GM12878 (cell line): ENCODE measurements at regions not wholly inside any gene's neighbourhood (a gene's known extent, or its start where the extent isn't known, plus 50 kb on each side); places are given as distances from the start of the nearest gene placed in this dataset.

Experiments used
- ATAC-seq: fragments of 200-7000 bp; cut with Tn5 transposase; 3 replicates; pipeline ENCODE4 v1.9.1; 2020; ENCODE audit warnings: mild to moderate bottlenecking, moderate library complexity
- BruUV-seq: library from RNA; stranded (reverse); fragments of 400-500 nt; replicated peaks from 2 replicates; lab custom pipeline; 2021; lab: Mats Ljungman, UMichigan
- CTCF ChIA-PET: fragments of 300-600 bp; sonication (Branson Sonifier 250); formaldehyde crosslinking; extraction: SDS; loops from one replicate; lab custom pipeline; 2021; ENCODE audit warnings: inconsistent platforms; lab: Yijun Ruan, JAX
- POLR2A ChIA-PET: fragments of 350-600 bp; formaldehyde crosslinking; extraction: SDS; loops from one replicate; lab custom pipeline; 2021; ENCODE audit warnings: inconsistent platforms; lab: Charles Lee
- RAD21 ChIA-PET: fragments of 300-600 bp; sonication (Branson Sonifier 250); formaldehyde crosslinking; loops from one replicate; lab custom pipeline; 2023; ENCODE audit warnings: antibody characterized with exemption; ENCODE audit not compliant: unreplicated experiment; lab: Charles Lee
- SMC1A ChIA-PET: fragments of 300-600 bp; sonication (Branson Sonifier 250); formaldehyde crosslinking; loops from one replicate; lab custom pipeline; 2023; ENCODE audit not compliant: unreplicated experiment, uncharacterized antibody; lab: Charles Lee
- DNase-seq: peaks from one replicate; pipeline ENCODE4 v3.0.0-alpha.2; 2011; ENCODE audit warnings: low read depth, low spot score
- FAIRE-seq: peaks from 3 replicates; lab custom pipeline; 2011; peaks lifted over from hg19 to GRCh38; lab: Jason Lieb, UNC
- H2AFZ ChIP-seq: 2 replicates; pipeline ENCODE4 v1.6.0; 2011; ENCODE audit warnings: low read depth, low read length, control low read depth; ENCODE audit not compliant: control insufficient read depth
- H3K27ac ChIP-seq: 2 replicates; pipeline ENCODE4 v1.5.1; 2011; ENCODE audit warnings: control low read depth; ENCODE audit not compliant: control insufficient read depth, insufficient read depth
- H3K27me3 ChIP-seq, 2 experiments: replicated peaks in 1 of 2; 2 replicates each; pipeline versions ENCODE4 v1.6.0 to v1.6.1; 2011; ENCODE audit warnings: low read length in 1 of 2; ENCODE audit not compliant: control insufficient read depth in 2 of 2, insufficient read depth in 2 of 2
- H3K36me3 ChIP-seq, 2 experiments: 2 replicates each; pipeline ENCODE4 v1.5.1; 2011; ENCODE audit warnings: low read length in 1 of 2; ENCODE audit not compliant: control insufficient read depth in 2 of 2, insufficient read depth in 2 of 2
- H3K4me1 ChIP-seq: 2 replicates; pipeline ENCODE4 v1.6.1; 2011; ENCODE audit warnings: mild to moderate bottlenecking, low read length, moderate library complexity, mixed read lengths; ENCODE audit not compliant: control insufficient read depth, insufficient read depth
- H3K4me2 ChIP-seq: 2 replicates; pipeline ENCODE4 v1.6.0; 2011; ENCODE audit warnings: control low read depth; ENCODE audit not compliant: control insufficient read depth, insufficient read depth
- H3K4me3 ChIP-seq: fragments of 200-600 bp; sonication (generic); 2 replicates; pipeline ENCODE4 v1.5.1; 2016
- H3K79me2 ChIP-seq: 2 replicates; pipeline ENCODE4 v1.6.0; 2011; ENCODE audit warnings: low read length; ENCODE audit not compliant: control insufficient read depth, insufficient read depth
- H3K9ac ChIP-seq: 2 replicates; pipeline ENCODE4 v1.8.0; 2011; ENCODE audit warnings: low read length, control low read depth, mixed read lengths; ENCODE audit not compliant: control insufficient read depth, insufficient read depth
- H3K9me3 ChIP-seq: replicated peaks from 3 replicates; pipeline ENCODE4 v1.5.1; 2011; ENCODE audit warnings: mild to moderate bottlenecking, low read length; ENCODE audit not compliant: control insufficient read depth, insufficient read depth
- H4K20me1 ChIP-seq: 2 replicates; pipeline ENCODE4 v1.6.0; 2011; ENCODE audit not compliant: control insufficient read depth, insufficient read depth
- PAX8 ChIP-seq: fragments of 450-650 bp; IDR thresholded peaks from 2 replicates; pipeline ENCODE4 v1.6.1; 2017; ENCODE audit warnings: mild to moderate bottlenecking, moderate library complexity
- SIX5 ChIP-seq: IDR thresholded peaks from 2 replicates; pipeline ENCODE4 v1.6.1; 2011; ENCODE audit warnings: mild to moderate bottlenecking, low read depth, low read length, moderate library complexity; ENCODE audit not compliant: severe bottlenecking
- TCF7 ChIP-seq: IDR thresholded peaks from 2 replicates; pipeline ENCODE4 v1.6.1; 2014; ENCODE audit warnings: antibody characterized with exemption, borderline replicate concordance
- ZZZ3 ChIP-seq: IDR thresholded peaks from 2 replicates; pipeline ENCODE4 v1.6.1; 2011; ENCODE audit warnings: low read depth; ENCODE audit not compliant: control insufficient read depth, insufficient read length
- in situ Hi-C: fragments of 300-500 bp; cut with MboI; formaldehyde crosslinking; loops from 9 replicates; pipeline ENCODE4 v1.14.3; 2018; ENCODE audit warnings: mixed read lengths
- intact Hi-C: fragments of 100-400 bp; cut with micrococcal nuclease; formaldehyde crosslinking; loops from one replicate; pipeline ENCODE4 v1.14.2; 2022; ENCODE audit not compliant: unreplicated experiment
- TF ChIP-seq, protein P1 (sequence below): fragments of 450-650 bp; IDR thresholded peaks from 2 replicates; pipeline ENCODE4 v1.6.1; 2016; ENCODE audit warnings: mild to moderate bottlenecking
- TF ChIP-seq, protein P2 (sequence below): fragments of 450-650 bp; formaldehyde crosslinking; IDR thresholded peaks from 2 replicates; pipeline ENCODE4 v1.4.0; 2020; ENCODE audit warnings: mild to moderate bottlenecking, moderate library complexity

- ChIA-PET POLR2A (interaction anchor here (0.7 kb wide), 1 partner anchor 889 kb away, joined by 5 read pairs; no protein-coding TSS in a partner anchor), SMC1A (interaction anchor here (1.2 kb wide), 1 partner anchor 17 kb away, joined by 4 read pairs; no protein-coding TSS in a partner anchor), RAD21 (no interaction called here), CTCF (no interaction called here)
- FAIRE-seq, result no peak
- no peak overlapping the region for H3K4me2 ChIP-seq
- ATAC-seq, result no peak
- no peaks in the 10 kb centered on the region for H3K4me1 ChIP-seq
- no TSS peak for BruUV-seq
- H3K4me3 ChIP-seq, result no peak overlapping the region
- H3K27me3 ChIP-seq, result no peaks in the 10 kb centered on the region
- DNase-seq, result no peak
- no peaks in the 10 kb centered on the region for H3K36me3 ChIP-seq
- no peaks in the 10 kb centered on the region for H3K9me3 ChIP-seq
- H4K20me1 ChIP-seq, result no peaks in the 10 kb centered on the region
- H3K9ac ChIP-seq, result no peak overlapping the region
- H3K27ac ChIP-seq, result no peak overlapping the region
- in situ Hi-C loops, result no loop called here
- intact Hi-C loops, result no loop called here
- no peaks in the 10 kb centered on the region for H3K79me2 ChIP-seq
- H2AFZ ChIP-seq, result no peak overlapping the region
- TF ChIP-seq, protein P1, sequence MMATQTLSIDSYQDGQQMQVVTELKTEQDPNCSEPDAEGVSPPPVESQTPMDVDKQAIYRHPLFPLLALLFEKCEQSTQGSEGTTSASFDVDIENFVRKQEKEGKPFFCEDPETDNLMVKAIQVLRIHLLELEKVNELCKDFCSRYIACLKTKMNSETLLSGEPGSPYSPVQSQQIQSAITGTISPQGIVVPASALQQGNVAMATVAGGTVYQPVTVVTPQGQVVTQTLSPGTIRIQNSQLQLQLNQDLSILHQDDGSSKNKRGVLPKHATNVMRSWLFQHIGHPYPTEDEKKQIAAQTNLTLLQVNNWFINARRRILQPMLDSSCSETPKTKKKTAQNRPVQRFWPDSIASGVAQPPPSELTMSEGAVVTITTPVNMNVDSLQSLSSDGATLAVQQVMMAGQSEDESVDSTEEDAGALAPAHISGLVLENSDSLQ, result no peak
- TF ChIP-seq, protein P2, sequence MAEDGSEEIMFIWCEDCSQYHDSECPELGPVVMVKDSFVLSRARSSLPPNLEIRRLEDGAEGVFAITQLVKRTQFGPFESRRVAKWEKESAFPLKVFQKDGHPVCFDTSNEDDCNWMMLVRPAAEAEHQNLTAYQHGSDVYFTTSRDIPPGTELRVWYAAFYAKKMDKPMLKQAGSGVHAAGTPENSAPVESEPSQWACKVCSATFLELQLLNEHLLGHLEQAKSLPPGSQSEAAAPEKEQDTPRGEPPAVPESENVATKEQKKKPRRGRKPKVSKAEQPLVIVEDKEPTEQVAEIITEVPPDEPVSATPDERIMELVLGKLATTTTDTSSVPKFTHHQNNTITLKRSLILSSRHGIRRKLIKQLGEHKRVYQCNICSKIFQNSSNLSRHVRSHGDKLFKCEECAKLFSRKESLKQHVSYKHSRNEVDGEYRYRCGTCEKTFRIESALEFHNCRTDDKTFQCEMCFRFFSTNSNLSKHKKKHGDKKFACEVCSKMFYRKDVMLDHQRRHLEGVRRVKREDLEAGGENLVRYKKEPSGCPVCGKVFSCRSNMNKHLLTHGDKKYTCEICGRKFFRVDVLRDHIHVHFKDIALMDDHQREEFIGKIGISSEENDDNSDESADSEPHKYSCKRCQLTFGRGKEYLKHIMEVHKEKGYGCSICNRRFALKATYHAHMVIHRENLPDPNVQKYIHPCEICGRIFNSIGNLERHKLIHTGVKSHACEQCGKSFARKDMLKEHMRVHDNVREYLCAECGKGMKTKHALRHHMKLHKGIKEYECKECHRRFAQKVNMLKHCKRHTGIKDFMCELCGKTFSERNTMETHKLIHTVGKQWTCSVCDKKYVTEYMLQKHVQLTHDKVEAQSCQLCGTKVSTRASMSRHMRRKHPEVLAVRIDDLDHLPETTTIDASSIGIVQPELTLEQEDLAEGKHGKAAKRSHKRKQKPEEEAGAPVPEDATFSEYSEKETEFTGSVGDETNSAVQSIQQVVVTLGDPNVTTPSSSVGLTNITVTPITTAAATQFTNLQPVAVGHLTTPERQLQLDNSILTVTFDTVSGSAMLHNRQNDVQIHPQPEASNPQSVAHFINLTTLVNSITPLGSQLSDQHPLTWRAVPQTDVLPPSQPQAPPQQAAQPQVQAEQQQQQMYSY, result no peak
- TF ChIP-seq SIX5 (no peak), PAX8 (no peak), ZZZ3 (no peak), TCF7 (no peak)
These were observed 328.1 kb upstream of the MON1B start for GRCh38 chr16:76862901-76863300.
